DND-41 (cell line): ENCODE measurements at regions not wholly inside any gene's neighbourhood (a gene's known extent, or its start where the extent isn't known, plus 50 kb on each side); places are given as distances from the start of the nearest gene placed in this dataset.
"Not testable (repeated sequence)": the region's sequence is repeated elsewhere in the genome, so short reads cannot be mapped to it uniquely, and the experiment has no call there.

ENCODE experiments used
- CTCF ChIP-seq: IDR thresholded peaks from 2 replicates; pipeline ENCODE4 v1.5.1; 2012; ENCODE audit warnings: borderline replicate concordance, low read length, moderate library complexity, mild to moderate bottlenecking; ENCODE audit not compliant: poor library complexity, severe bottlenecking; ENCODE audit errors: extremely low read depth
- EZH2 ChIP-seq: IDR thresholded peaks from 3 replicates; pipeline ENCODE4 v1.6.1; 2012; ENCODE audit warnings: borderline replicate concordance, low read depth, mild to moderate bottlenecking, moderate library complexity, low read length, inconsistent platforms; ENCODE audit not compliant: severe bottlenecking

- TF ChIP-seq CTCF, EZH2: not testable (repeated sequence)
Measured at GRCh38 chr1:838291-838690, 85.4 kb upstream of the SAMD11 start.
